NCI-H748 treated with DMSO at 0.1 percent for 48 hours (cell line): ENCODE measurements at regions not wholly inside any gene's neighbourhood (a gene's known extent, or its start where the extent isn't known, plus 50 kb on each side); places are given as distances from the start of the nearest gene placed in this dataset.
"Not testable (repeated sequence)": the region's sequence is repeated elsewhere in the genome, so short reads cannot be mapped to it uniquely, and the experiment has no call there.

Experiments
- DNase-seq: peaks from one replicate; lab custom pipeline; 2025; lab: John Stamatoyannopoulos, UW

- DNase-seq = no peak
Measured at GRCh38 chr10:28445516-28445915, 87.4 kb upstream of the WAC start.

- DNase-seq = no peak
Measured at GRCh38 chr10:28449382-28449781, 83.5 kb upstream of the WAC start.

GRCh38 chr10:28449926-28450325, 83.0 kb upstream of the WAC start:
- no peak for DNase-seq

DNA sequence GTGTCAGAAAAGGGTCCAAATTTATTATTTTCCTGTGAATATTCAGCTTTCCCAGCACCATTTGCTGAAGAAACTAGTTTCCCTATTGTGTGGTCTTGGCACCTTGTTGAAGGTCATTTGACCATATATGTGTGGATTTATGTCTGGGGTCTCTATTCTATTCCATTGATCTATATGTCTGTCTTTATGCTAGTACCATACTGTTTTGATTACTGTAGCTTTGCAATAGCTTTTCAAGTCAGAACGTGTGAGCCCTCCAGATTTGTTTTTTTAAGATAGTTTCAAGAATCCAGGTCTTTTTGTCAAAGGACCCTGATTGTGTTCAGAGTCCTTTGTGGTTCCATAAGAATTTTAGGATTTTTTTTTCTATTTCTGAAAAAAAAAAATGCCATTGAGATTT, 79.0 kb upstream of the WAC start:
- DNase-seq = no peak

DNA sequence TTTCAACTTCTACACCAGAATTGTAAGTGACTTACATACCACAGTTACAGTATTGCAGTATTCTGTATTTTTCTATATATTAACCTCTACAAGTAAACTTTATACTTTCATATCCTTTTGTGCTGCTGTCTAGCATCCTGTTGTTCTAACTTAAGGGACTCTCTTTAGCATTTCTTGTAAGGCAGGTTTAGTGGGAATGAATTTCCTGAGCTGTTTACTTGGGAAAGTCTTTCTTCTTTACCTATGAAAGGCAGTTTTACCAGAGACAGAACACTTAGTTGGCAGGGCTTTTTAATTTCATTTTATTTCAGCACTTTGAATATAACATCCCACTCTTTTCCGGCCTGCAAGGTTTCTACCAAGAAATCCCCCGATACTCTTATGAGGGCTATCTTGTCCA, 75.8 kb upstream of the WAC start:
- DNase-seq = no peak

DNA sequence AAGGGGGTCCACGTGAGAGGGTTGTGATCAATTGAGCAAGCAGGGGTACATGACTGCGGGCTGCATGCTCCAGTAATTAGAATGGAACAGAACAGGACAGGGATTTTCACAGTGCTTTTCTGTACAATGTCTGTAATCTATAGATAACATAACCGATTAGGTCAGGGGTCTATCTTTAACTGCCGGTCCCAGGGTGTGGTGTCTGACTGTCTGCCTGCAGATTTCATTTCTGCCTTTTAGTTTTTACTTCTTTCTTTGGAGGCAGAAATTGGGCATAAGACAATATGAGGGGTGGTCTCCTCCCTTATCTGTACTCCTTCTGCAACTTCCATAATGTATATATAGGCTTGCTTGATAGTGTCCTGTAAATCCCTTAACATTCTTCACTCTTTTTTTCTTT, 75.0 kb upstream of the WAC start:
- DNase-seq = not testable (repeated sequence)

GRCh38 chr10:28459453-28460144, 73.3 kb upstream of the WAC start:
- no peak for DNase-seq

DNA sequence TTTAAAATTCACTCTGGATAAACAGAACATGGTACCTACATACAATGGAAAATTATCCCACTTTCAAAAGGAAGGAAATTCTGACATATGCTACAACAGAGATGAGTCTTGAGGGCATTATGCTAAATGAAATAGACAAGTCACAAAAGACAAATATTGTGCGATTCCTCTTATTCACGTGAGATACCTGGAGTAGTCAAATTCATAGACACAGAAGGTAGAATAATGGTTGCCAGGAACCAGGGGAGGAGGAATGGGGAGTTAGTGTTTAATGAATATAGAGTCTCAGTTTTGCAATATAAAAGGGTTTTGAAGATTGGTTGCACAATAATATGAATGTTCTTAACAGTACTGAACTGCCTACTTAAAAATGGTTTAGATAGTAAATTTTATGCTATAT, 69.8 kb upstream of the WAC start:
- DNase-seq = no peak

DNA sequence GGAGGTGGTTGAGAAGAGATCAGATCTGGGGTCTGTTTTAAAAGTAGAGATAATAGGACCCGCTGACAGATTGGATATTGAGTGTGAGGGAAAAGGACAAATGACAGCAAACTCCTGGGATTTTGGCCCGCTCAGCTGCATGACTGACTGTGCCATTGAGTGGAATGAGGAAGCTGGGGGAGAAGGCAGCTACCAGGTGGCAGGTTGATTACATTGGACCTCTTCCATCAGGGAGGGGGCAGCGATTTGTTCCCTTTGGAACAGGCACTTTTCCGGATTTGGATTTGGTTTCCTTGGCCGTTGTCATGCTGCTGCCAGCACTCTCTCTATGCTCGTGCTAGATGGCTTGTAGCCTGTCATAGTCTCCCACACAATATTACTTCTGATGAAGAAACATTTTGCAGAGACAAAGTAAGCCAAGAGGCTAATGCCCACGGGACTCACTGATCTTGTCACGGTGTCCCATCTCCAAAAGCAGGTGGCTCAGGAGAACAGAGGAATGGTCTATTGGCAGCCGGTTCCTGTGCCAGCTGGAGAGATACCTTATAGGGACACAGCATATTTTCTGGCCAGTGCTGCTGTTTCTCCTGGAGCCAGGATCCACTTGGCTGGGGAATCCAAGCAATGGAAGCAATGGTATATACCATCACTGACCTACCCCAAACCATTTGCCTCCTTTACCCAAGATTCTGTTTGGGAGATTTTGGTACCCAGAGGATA, 69.1 kb upstream of the WAC start:
- DNase-seq = no peak

- DNase-seq = no peak
Measured at GRCh38 chr10:28467615-28468014, 65.3 kb upstream of the WAC start.

DNA sequence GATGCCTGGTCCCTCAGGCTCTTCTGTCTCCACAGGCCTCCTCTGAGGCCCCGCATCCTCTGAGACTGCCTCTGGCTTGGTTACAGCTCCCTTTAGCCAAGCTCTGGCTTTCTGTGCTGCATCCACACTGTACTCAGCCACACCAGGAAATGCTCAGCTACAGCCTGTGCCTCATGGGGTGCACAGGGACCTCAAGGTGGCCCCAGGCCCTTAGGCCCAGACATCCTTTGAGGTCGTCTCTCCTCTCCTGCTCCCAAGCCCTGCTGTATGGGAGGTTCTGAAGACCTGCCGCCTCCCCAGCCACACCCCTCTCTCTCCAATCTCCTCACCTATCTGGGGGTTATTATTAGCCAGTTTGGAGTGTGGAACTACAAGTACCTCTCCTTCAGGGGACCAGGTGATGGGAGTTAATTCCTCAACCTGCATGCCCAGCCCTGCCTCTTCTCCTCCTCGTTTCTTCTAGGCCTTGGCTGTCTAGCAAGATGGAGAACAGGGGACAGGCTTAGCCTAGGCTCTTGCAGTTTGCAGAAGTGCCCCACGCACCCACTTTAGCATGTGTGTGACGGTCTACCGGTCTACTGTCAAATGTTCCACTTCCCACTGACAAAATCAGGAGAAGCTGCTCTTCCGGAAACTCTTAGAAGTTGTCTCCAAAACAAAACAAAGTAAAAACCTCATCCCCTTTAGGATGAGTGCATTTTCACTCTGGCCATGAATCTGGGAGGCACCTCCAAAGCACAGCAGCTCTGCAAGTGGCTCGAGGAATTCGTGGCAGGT, 64.0 kb upstream of the WAC start:
- DNase-seq = no peak

GRCh38 chr10:28470873-28471651, 61.9 kb upstream of the WAC start:
- DNase-seq = no peak

DNA sequence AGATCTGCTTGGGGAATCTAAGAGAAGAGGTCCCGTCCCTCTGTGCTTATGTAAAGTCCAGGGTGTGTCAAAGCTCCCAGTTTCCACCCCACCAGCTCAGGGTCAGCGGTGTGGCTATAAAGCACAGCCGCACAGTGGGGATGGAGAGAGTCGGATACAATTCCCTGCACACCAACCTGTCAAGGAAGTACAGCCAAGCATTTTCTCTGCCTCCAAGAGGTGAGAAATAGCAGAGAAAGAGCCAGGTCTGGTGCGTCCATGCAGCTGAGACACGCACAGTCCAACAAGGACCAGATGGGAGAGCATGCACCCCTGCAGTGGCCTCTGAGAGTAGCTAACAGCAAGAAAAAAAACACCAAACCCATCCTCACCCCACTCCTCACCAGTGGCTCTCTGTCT, 61.3 kb upstream of the WAC start:
- DNase-seq = no peak

GRCh38 chr10:28478646-28479045, 54.3 kb upstream of the WAC start:
- no peak for DNase-seq

DNA sequence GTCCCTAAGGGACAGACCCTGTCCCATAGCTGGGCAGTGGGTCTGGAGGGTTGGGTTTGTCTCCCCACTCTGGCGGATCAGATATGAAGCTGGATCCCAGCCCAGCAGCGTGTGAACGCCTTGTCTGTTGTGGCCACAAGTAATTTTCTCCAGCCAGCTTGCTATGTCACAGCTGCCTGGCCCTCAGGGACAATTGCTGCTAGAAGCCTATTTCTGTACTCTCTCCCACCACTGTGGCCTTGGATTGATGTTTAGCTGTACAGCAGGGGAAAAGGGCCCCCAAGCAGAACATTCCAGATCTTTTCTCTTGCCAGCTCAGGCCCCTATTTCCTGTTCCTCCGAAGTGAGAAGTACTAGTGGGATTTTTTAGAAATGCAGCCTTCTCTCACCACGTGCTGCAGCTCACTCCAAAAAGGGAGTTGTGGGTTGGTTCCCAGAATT, 53.5 kb upstream of the WAC start:
- DNase-seq = no peak

- no peak for DNase-seq
Measured at GRCh38 chr10:28479927-28480627, 52.8 kb upstream of the WAC start.

- DNase-seq = no peak
Measured at GRCh38 chr10:28480628-28480965, 52.3 kb upstream of the WAC start.

- not testable (repeated sequence) for DNase-seq
Measured at GRCh38 chr10:28481346-28481745, 51.6 kb upstream of the WAC start.

DNA sequence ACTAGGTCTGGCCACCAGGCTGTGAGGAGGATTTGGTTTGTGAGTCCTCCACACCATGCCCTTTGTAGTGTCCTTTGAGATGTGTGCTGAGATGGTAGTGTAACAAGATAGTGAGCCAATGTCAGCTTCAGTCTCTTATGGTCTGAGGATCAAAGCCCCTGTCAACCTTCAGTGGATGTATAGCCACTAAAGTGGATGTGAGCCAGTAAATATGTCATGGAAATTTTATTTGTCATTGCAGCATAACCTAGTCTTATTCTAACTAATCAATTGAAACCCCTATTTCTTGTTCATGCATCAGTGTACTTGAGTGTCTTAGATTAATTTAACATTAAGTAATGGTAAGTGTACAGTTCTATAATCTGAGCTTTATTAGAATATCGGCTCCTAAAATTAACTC, 51.0 kb upstream of the WAC start:
- DNase-seq = no peak
